Stimulated activated naive CD8-positive, alpha-beta T cell treated with anti-CD3 and anti-CD28 coated beads, Interleukin-15, Interleukin-2, amounts not matched to agents 100 U/mL and 50 U/mL, for 24 hours (primary cell): ENCODE measurements at regions not wholly inside any gene's neighbourhood (a gene's known extent, or its start where the extent isn't known, plus 50 kb on each side); places are given as distances from the start of the nearest gene placed in this dataset.

Source experiments
- ATAC-seq: fragments of 150-1000 bp; cut with Tn5 transposase; one replicate; pipeline ENCODE4 v1.10.0; 2021
- DNase-seq: peaks from one replicate; pipeline ENCODE4 v3.0.0; 2021

- no peak for DNase-seq
- ATAC-seq: peak; percentile 40
These were observed 498.1 kb downstream of the LMO4 start for GRCh38 chr1:87826681-87827251.

DNA sequence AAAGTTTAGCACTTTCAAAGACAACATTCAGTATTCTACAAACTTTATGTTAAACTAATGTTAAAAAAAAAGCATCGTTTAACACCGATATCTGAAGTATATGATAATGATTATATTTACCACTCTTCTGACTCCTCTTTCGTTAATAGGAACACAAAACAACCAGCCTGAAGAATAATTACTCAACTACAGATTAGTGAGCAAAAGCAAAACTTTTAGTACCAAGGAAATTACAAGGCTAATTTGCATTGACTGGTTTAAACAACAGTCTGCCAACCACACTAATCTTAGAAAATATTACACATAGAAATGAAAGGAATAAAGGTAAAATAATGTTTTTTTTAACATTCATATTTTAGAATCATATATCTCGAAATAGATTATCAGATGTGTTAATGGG, 500.7 kb downstream of the LMO4 start:
- DNase-seq: no peak
- ATAC-seq: no peak

GRCh38 chr1:87830432-87830978, 501.8 kb downstream of the LMO4 start:
- DNase-seq (no peak), ATAC-seq (no peak)

GRCh38 chr1:87833166-87833565, 504.5 kb downstream of the LMO4 start:
- no peak for ATAC-seq
- DNase-seq: no peak

DNA sequence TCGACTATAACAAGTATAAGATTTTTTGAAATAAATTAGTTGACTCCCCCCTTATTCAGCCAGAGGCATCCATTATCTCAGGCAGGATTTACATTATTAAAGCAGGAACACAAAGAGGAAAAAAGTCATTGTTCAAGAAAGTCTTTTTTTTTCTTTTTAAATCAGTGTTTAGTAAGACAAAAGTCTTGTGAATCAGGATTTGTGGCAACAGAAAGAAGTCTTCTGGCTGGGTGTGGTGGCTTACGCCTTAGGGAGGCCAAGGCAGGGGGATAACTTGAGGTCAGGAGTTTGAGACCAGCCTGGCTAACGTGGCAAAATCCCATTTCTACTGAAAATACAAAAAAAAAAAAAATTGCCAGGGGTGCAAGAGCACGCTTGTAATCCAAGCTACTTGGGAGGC, 505.5 kb downstream of the LMO4 start:
- DNase-seq: no peak
- ATAC-seq: no peak

DNA sequence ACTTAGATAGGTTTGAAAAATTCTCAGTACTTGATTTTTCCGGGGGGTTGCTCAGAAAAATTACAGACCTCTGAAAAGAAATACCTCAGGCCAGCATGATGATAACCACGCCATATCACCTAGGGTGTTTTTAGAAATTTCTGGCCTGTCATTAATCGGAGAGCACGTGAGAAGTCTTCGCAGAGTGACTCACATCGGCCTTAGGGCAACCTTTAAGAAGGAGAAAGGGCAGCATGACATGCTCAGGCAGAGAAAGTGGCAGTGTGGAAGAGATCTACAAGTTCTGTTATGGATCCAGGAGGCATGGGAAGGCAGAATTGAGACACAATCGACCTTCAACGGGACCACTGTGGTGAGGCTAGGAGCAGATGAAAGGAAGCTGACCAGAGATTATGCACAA, 506.3 kb downstream of the LMO4 start:
- DNase-seq (no peak), ATAC-seq (no peak)

DNA sequence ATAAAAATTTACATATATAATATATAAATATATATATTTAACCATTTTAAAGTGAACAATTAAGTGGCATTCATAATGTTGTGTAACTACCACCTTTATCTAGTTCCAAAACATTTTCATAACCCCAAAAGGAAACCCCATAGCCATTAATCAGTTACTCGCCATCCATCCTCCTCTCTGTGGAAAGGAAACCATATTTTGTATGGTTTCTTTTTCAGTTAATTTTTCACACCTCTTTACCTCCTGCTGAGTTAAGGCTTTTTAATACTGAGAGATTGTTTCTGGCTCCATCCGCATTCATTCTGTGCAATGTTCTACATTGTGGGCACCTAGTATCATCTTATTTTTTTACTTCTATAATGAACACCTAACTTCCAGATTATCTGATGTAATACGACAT, 512.1 kb downstream of the LMO4 start:
- DNase-seq: no peak
- no peak for ATAC-seq

- ATAC-seq (no peak), DNase-seq (no peak)
These were observed 512.7 kb downstream of the LMO4 start for GRCh38 chr1:87841332-87841731.

DNA sequence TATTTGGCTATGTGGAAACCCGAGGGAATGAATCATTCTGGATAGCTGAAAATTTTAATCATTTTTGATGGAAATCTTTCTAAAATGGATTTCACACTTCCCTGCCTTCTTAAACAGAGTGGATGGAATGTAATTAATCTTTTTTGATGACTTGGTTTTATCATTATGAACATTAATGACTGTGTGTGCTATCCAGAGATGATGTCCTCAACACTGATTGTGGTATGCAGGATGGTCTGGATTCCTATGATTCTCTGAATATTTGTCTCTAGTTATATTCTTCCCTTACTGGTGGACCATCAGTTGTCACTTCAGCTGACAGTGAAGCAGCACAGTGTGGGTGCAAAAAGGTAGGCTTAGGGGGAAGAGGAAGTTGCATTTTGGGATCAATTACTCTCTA, 513.5 kb downstream of the LMO4 start:
- ATAC-seq (no peak), DNase-seq (no peak)

- no peak for ATAC-seq
These were observed 515.6 kb downstream of the LMO4 start for GRCh38 chr1:87844251-87844650.

GRCh38 chr1:87851490-87851889, 522.8 kb downstream of the LMO4 start:
- DNase-seq (no peak), ATAC-seq (no peak)

More at GRCh38 chr1:87844251-87844650, 515.6 kb downstream of the LMO4 start:
- no peak for DNase-seq

- ATAC-seq (no peak), DNase-seq (no peak)
These were observed 523.9 kb downstream of the LMO4 start for GRCh38 chr1:87852410-87853161.

GRCh38 chr1:87853576-87854351, 525.1 kb downstream of the LMO4 start:
- DNase-seq (no peak), ATAC-seq (no peak)

GRCh38 chr1:87863317-87863716, 534.6 kb downstream of the LMO4 start:
- no peak for DNase-seq
- ATAC-seq: no peak

GRCh38 chr1:87864676-87865075, 536.0 kb downstream of the LMO4 start:
- DNase-seq: no peak
- no peak for ATAC-seq

DNA sequence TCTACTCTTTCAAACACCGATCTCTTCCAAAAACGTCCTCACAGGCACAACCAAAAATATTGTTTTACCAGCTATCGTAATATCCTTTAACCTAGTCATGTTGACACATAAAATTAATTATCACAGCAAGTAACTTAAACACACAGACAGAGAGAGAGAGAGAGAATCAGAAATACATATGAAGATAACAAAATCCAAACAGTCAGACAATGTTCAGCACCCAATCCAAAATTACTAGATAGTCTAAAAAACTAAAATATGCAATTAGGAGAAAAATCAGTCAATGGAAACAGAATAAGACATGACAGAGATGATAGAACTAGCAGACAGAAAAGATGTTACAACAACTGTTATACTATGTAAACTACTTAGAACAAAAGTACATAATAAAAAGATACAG, 537.7 kb downstream of the LMO4 start:
- DNase-seq: no peak
- no peak for ATAC-seq

DNA sequence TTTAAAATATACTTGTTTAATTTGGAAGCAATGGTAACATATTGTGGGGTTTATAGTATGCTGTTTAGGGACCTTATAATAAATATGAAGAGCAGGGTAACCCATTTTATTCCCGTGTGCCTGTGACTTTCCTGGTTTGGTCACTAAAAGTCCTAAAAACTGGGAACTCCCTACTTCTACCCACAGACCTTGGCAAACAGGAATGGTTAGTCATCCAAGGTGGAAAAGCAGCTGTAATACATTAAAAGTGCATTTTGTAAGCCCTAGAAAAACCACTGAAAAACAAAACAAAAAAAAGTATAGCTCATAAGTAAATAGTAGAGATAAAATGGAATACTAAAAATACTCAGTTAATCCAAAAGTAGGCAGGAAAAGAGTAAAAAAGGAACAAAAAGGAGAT, 538.9 kb downstream of the LMO4 start:
- ATAC-seq (no peak), DNase-seq (no peak)

- no peak for DNase-seq
- ATAC-seq: no peak
These were observed 540.9 kb downstream of the LMO4 start for GRCh38 chr1:87869567-87869966.

DNA sequence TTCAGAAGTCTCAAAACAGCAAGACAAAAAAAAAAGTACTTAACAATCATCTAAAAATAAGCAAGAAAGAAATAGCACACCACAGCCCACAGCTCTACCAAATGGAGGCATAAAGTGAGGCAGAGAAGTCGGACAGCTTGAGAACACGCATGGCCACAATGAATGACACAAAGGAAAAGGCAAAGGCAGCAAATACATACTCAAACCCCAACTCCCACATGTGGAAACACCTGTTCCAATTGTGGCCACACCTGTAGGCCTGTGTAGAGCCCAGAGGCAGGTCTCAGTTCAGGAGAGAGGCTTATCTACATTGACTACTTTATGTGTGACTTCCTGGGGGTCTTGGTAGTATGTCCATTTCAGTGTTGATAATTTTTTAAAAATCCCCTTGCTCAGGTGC, 543.5 kb downstream of the LMO4 start:
- no peak for ATAC-seq
- DNase-seq: no peak

- DNase-seq: no peak
- ATAC-seq: no peak
These were observed 544.0 kb downstream of the LMO4 start for GRCh38 chr1:87872692-87873091.

GRCh38 chr1:87878873-87879272, 550.2 kb downstream of the LMO4 start:
- DNase-seq (no peak), ATAC-seq (no peak)

- ATAC-seq (no peak), DNase-seq (no peak)
These were observed 551.5 kb downstream of the LMO4 start for GRCh38 chr1:87880098-87880760.

DNA sequence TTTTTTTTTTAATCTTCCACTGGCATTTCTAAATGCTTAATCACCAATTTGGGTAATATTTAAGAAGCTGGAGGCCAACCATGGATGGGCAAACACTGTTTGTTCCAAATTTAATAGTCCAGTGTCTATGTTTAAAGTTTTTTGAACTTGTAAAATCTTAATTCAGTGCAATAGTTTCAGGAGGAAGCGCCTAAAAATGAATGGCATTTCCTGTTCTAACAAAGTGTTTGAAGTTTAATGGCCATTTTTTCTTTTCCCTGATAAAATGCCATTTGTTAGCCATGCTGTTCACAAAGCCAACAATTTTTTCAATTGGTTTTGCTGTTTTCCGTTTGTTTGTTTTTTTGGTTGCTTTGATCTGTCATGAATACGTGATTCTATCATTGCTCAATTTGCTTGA, 552.1 kb downstream of the LMO4 start:
- ATAC-seq: no peak
- DNase-seq: no peak
